Astrocyte (in vitro differentiated cells and primary cell): ENCODE measurements at regions not wholly inside any gene's neighbourhood (a gene's known extent, or its start where the extent isn't known, plus 50 kb on each side); places are given as distances from the start of the nearest gene placed in this dataset.
"Not testable (repeated sequence)": the region's sequence is repeated elsewhere in the genome, so short reads cannot be mapped to it uniquely, and the experiment has no call there.

Experiments
- DNase-seq: peaks from one replicate; pipeline ENCODE4 v3.0.0-alpha.2; 2010; ENCODE audit warnings: low read depth
- FAIRE-seq: peaks from 2 replicates; lab custom pipeline; 2011; peaks lifted over from hg19 to GRCh38; lab: Jason Lieb, UNC
- H2AFZ ChIP-seq: 2 replicates; pipeline ENCODE4 v1.6.0; 2012; ENCODE audit warnings: low read depth, low read length, inconsistent platforms
- H3K27ac ChIP-seq: 2 replicates; pipeline ENCODE4 v1.5.1; 2011; ENCODE audit warnings: low read depth, low read length, inconsistent platforms
- H3K27me3 ChIP-seq: 2 replicates; pipeline ENCODE4 v1.6.0; 2011; ENCODE audit warnings: low read length, inconsistent platforms; ENCODE audit not compliant: insufficient read depth
- H3K36me3 ChIP-seq: 2 replicates; pipeline ENCODE4 v1.5.1; 2011; ENCODE audit warnings: low read length, inconsistent platforms; ENCODE audit not compliant: insufficient read depth
- H3K4me1 ChIP-seq: 2 replicates; pipeline ENCODE4 v1.5.1; 2011; ENCODE audit warnings: low read length, inconsistent platforms; ENCODE audit not compliant: insufficient read depth
- H3K4me2 ChIP-seq: 2 replicates; pipeline ENCODE4 v1.6.0; 2012; ENCODE audit warnings: low read length, inconsistent platforms
- H3K4me3 ChIP-seq: 2 replicates; pipeline ENCODE4 v1.5.1; 2011; ENCODE audit warnings: low read depth, mild to moderate bottlenecking, low read length, inconsistent platforms; ENCODE audit not compliant: insufficient read depth
- H3K79me2 ChIP-seq: 2 replicates; pipeline ENCODE4 v1.6.0; 2012; ENCODE audit warnings: mild to moderate bottlenecking, low read length, inconsistent platforms; ENCODE audit not compliant: insufficient read depth
- H3K9ac ChIP-seq: 2 replicates; pipeline ENCODE4 v1.6.0; 2012; ENCODE audit warnings: mild to moderate bottlenecking, low read length, inconsistent platforms
- H3K9me3 ChIP-seq: 2 replicates; pipeline ENCODE4 v1.5.1; 2012; ENCODE audit warnings: low read depth, mild to moderate bottlenecking, low read length, inconsistent platforms; ENCODE audit not compliant: insufficient read depth
- H4K20me1 ChIP-seq: 2 replicates; pipeline ENCODE4 v1.6.0; 2012; ENCODE audit warnings: low read length, inconsistent platforms; ENCODE audit not compliant: insufficient read depth
- H3K27ac Mint-ChIP-seq: one replicate; pipeline ENCODE4 v1.8.0; 2021; ENCODE audit warnings: mild to moderate bottlenecking, mixed read lengths; ENCODE audit not compliant: unreplicated experiment
- H3K27me3 Mint-ChIP-seq: one replicate; pipeline ENCODE4 v1.8.0; 2021; ENCODE audit warnings: low read depth, mixed read lengths; ENCODE audit not compliant: unreplicated experiment
- H3K36me3 Mint-ChIP-seq: one replicate; pipeline ENCODE4 v1.8.0; 2021; ENCODE audit warnings: low read depth, mixed read lengths; ENCODE audit not compliant: unreplicated experiment
- H3K4me1 Mint-ChIP-seq: one replicate; pipeline ENCODE4 v1.8.0; 2021; ENCODE audit warnings: low read depth, mixed read lengths; ENCODE audit not compliant: unreplicated experiment
- H3K4me3 Mint-ChIP-seq: one replicate; pipeline ENCODE4 v1.8.0; 2021; ENCODE audit warnings: mild to moderate bottlenecking, moderate library complexity, mixed read lengths; ENCODE audit not compliant: unreplicated experiment
- H3K9me3 Mint-ChIP-seq: one replicate; pipeline ENCODE4 v1.8.0; 2021; ENCODE audit warnings: mild to moderate bottlenecking, mixed read lengths; ENCODE audit not compliant: unreplicated experiment

- H3K4me3 Mint-ChIP-seq, H3K4me3 ChIP-seq, H3K4me2 ChIP-seq, H3K79me2 ChIP-seq, H3K27ac Mint-ChIP-seq, H2AFZ ChIP-seq, H3K9ac ChIP-seq, H3K27ac ChIP-seq, H3K4me1 ChIP-seq, H3K4me1 Mint-ChIP-seq, H3K27me3 ChIP-seq, FAIRE-seq, H3K9me3 ChIP-seq, H3K36me3 ChIP-seq, H4K20me1 ChIP-seq, H3K36me3 Mint-ChIP-seq, H3K27me3 Mint-ChIP-seq, H3K9me3 Mint-ChIP-seq, DNase-seq: not testable (repeated sequence)
These were observed 187.4 kb downstream of the FAM72C start for GRCh38 chr1:143784239-143784882.

GRCh38 chr1:143778178-143778577, 193.6 kb downstream of the FAM72C start:
- H3K4me1 Mint-ChIP-seq, H4K20me1 ChIP-seq, H3K27me3 ChIP-seq, H3K4me1 ChIP-seq, H3K9me3 ChIP-seq, H3K27ac ChIP-seq, H3K36me3 Mint-ChIP-seq, H3K4me3 ChIP-seq, H3K4me2 ChIP-seq, H2AFZ ChIP-seq, H3K79me2 ChIP-seq, H3K9me3 Mint-ChIP-seq, FAIRE-seq, H3K4me3 Mint-ChIP-seq, H3K27ac Mint-ChIP-seq, H3K9ac ChIP-seq, H3K27me3 Mint-ChIP-seq, H3K36me3 ChIP-seq, DNase-seq: not testable (repeated sequence)

- not testable (repeated sequence) for H3K27me3 Mint-ChIP-seq, H3K9ac ChIP-seq, H3K4me1 Mint-ChIP-seq, H3K27me3 ChIP-seq, H3K4me1 ChIP-seq, H3K79me2 ChIP-seq, H3K9me3 ChIP-seq, H3K9me3 Mint-ChIP-seq, H3K27ac ChIP-seq, H3K4me2 ChIP-seq, DNase-seq, H3K36me3 Mint-ChIP-seq, H4K20me1 ChIP-seq, FAIRE-seq, H3K27ac Mint-ChIP-seq, H3K36me3 ChIP-seq, H2AFZ ChIP-seq, H3K4me3 Mint-ChIP-seq, H3K4me3 ChIP-seq
These were observed 207.0 kb downstream of the FAM72C start for GRCh38 chr1:143764831-143765230.

- not testable (repeated sequence) for H3K27ac ChIP-seq, H3K79me2 ChIP-seq, H4K20me1 ChIP-seq, H2AFZ ChIP-seq, H3K9me3 Mint-ChIP-seq, H3K4me1 ChIP-seq, H3K9me3 ChIP-seq, H3K4me2 ChIP-seq, H3K4me3 Mint-ChIP-seq, H3K27me3 ChIP-seq, H3K27me3 Mint-ChIP-seq, FAIRE-seq, H3K9ac ChIP-seq, H3K4me1 Mint-ChIP-seq, H3K36me3 Mint-ChIP-seq, H3K27ac Mint-ChIP-seq, H3K36me3 ChIP-seq, DNase-seq, H3K4me3 ChIP-seq
These were observed 211.4 kb downstream of the FAM72C start for GRCh38 chr1:143760366-143760765.

GRCh38 chr1:143755961-143756360, 215.8 kb downstream of the FAM72C start:
- H3K4me3 Mint-ChIP-seq, H3K9ac ChIP-seq, H3K9me3 ChIP-seq, H4K20me1 ChIP-seq, H3K4me3 ChIP-seq, FAIRE-seq, H3K27me3 ChIP-seq, DNase-seq, H3K27ac Mint-ChIP-seq, H3K27me3 Mint-ChIP-seq, H3K36me3 Mint-ChIP-seq, H3K27ac ChIP-seq, H3K36me3 ChIP-seq, H3K79me2 ChIP-seq, H3K4me1 ChIP-seq, H3K4me1 Mint-ChIP-seq, H3K9me3 Mint-ChIP-seq, H2AFZ ChIP-seq, H3K4me2 ChIP-seq: not testable (repeated sequence)
